Non-pigmented ciliary epithelial cell (primary cell): ENCODE measurements at regions not wholly inside any gene's neighbourhood (a gene's known extent, or its start where the extent isn't known, plus 50 kb on each side); places are given as distances from the start of the nearest gene placed in this dataset.
"Not testable (repeated sequence)": the region's sequence is repeated elsewhere in the genome, so short reads cannot be mapped to it uniquely, and the experiment has no call there.

ENCODE experiments used
- DNase-seq: peaks from one replicate; pipeline ENCODE4 v3.0.0-alpha.2; 2010; ENCODE audit warnings: low read depth

GRCh38 chr7:17396692-17397091 lies 98.2 kb downstream of the AHR start:
- DNase-seq = no peak

GRCh38 chr7:17401791-17402627 lies 103.6 kb downstream of the AHR start:
- DNase-seq = no peak

- no peak for DNase-seq
These were observed 104.3 kb downstream of the AHR start for GRCh38 chr7:17402628-17403278.

DNA sequence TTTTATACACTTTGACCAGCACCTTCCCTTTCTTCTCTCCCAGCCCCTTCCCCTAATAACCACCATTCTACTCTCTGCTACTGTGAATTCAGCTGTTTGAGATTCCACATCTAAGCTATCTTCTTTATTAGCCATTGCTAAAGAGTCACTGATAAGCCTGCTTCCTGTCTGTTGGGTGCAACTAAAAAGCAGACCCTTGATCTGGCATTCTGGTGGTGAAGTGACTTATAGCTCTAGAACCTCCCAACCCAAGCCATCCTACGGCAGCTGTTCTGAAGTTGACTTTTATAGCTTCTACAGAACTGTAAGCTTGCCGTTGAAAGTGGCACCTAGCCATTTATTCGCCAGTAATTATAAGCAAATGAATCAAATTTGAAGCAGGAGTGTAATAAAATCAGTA lies 105.6 kb downstream of the AHR start:
- DNase-seq = no peak

DNA sequence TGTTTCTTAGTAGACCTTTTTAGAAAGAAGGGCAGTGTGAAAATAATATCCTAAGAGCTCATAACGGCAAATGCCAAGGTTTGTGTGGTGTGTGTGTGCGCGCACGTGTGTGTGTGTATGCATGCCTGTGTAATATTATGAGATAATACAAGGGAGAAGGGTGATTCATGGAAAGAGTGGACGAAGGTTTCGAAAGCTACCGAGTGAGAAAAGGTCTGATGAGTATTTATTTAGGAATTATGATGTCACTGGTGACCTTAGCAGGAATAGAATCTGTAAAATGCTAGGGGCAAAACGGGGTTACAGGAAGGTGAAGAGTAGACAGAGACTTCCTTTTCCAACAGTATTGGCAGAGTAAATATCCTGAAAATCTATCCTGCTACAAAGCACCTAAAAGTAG lies 107.3 kb downstream of the AHR start:
- DNase-seq = peak; percentile 93

DNA sequence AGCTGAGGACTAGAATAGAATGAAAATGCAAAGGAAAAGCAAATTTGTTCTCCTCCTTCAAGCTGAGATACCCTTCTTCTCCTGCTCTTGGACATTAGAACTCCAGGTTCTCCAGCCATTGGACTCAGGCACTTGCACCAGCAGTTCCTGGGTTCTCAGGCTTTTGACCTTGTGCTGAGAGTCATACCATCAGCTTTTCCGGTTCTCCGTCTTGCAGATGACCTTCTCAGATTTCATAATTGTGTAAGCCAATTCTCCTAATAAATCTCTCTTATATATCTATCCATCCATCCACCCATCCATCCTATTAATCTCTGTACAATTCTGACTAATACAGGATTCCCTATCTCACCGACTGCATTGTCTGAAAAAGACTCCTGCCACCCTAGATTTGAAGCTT lies 108.3 kb downstream of the AHR start:
- DNase-seq = no peak

- DNase-seq = no peak
These were observed 108.8 kb downstream of the AHR start for GRCh38 chr7:17407229-17407628.

DNA sequence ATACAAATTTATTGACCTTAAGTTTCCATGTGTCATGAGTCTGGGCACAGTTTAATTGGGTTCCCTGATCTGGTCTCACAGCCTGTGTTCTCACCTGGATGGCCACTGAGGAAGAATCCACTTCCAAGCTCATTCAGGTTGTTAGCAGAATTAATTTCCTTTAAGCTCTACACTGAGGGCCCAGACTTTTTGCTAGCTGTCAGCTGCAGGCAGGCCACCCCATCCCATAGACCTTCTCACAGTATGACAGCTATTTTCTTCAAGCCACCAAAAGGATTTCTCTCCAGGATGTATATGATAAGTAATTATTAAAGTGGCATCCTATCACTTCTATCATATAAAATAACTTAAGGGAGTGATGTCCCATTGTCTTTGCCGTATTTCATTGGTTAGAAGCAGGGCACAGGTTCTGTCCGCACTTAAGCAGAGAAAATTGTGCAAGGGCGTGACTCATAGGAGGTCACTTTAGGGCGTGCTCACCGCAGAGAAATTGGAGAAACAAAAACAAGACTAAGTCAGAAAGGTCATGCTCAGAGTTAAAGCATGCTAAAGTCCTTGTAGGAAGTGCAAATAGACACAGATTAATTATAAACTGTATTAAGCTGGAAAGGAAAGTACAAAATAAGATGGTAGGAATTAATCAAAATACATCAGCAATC lies 109.9 kb downstream of the AHR start:
- DNase-seq = peak; percentile 87

- no peak for DNase-seq
These were observed 110.4 kb downstream of the AHR start for GRCh38 chr7:17408904-17409290.

- DNase-seq = no peak
These were observed 113.5 kb downstream of the AHR start for GRCh38 chr7:17411922-17412321.

DNA sequence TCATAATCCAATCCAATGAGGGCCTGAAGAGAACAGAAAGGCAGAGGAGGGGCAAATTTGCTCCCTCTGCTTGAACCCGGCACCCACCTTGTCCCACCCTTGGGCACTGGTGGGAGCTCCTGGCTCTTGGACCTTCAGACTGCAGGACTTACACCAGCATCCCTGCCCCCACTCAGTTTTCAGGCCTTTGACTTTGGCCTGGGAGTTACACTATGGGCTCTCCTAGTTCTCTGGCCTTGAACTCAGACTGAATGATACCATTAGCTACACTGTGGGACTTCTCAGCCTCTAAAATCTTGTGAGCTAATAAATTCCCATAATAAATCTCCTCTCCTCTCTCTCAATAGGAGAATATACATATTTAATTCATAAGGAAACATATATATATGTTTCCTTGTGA lies 114.4 kb downstream of the AHR start:
- no peak for DNase-seq

DNA sequence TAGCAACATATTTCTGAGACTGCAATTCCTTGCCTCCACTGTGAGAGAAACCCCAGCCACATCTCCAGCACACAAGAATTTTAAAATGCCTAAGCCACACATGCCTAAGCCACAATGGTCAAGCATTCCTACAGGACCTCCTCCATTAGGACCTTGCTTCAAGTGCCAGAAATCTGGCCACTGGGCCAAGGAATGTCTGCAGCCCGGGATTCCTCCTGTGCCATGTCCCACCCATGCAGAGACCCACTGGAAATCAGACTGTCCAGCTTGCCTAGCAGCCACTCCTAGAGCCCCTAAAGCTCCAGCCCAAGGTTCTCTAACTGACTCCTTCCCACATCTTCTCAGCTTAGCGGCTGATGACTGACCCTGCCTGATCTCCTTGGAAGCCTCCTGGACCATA lies 117.5 kb downstream of the AHR start:
- DNase-seq = no peak

DNA sequence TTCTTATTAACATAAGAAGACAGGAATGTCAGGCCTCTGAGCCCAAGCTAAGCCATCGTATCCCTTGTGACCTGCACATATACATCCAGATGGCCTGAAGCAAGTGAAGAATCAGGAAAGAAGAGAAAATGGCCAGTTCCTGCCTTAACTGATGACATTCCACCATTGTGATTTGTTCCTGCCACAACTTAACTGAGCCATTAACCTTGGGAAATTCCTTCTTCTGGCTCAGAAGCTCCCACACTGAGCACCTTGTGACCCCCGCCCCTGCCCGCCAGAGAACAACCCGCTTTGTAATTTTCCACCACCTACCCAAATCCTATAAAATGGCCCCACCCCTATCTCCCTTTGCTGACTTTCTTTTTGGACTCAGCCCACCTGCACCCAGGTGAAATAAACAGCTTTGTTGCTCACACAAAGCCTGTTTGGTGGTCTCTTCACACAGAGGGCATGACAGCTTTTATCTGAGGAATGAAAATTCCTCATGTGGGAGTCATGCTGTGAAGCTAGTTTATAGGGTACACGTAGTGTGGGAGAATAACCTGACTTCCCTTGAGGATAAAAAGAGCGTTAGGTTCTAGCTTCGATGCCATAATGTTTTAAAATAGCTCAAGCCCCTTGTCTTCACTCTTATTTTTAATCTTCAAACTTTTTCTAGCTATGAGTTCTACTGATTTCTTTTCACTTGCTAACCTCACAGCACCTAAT lies 122.0 kb downstream of the AHR start:
- DNase-seq = not testable (repeated sequence)

DNA sequence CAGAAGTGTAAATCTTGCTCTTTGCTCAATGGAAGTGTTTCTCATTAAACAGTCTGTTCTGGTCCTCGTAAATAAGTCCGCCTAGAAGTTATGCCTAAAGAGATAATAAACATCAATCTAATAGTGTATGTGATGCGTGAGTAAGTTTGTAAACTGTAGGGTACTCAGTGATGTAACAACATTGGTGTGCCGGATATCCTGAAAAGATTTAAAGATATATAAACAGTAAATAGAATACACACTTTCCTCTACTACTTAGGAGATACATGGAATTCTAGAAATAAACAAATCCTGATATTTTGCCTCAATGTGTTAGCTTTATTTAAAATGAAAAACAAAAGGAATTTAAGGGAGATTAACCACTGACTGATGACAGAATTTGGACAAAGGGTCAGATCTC lies 123.5 kb downstream of the AHR start:
- DNase-seq = no peak

GRCh38 chr7:17422966-17423365 lies 124.5 kb downstream of the AHR start:
- DNase-seq = no peak

DNA sequence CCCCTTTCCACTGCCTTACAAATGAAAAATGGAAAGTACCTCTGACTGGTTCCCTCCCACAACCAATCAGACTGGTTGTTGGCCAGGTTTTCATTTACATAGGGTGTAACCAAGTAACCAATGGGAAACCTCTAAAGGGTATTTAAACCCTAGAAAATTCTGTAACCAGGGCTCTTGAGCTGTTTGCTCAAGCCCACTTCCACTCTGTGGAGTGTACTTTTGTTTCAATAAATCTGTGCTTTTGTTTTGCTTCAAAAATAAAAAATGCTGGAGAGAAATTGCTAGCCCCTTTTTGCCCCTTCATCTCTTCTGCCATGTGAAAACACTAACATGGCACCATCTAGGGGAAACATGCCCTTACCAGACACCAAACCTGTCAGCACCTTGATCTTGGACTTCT lies 129.5 kb downstream of the AHR start:
- no peak for DNase-seq

- DNase-seq = no peak
These were observed 131.1 kb downstream of the AHR start for GRCh38 chr7:17429579-17429978.

DNA sequence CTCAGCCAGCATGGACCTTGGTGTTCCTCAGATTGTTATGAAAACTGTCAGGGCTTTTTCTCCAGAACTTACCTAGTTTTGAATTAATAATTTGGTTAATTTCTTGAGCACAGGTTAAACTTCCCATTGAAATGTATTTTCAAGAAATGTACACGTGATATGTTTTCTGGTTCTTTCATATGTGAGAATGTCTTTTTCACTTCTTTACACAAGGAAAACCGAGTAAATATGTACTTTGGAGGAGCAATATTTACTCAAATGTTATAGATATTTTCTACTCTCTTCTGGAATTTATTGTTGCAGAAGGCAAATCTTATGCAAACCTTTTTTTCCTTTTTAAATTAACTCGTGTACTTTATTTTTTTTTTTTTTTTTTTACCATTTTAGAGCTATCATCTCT lies 134.3 kb downstream of the AHR start:
- DNase-seq = no peak

DNA sequence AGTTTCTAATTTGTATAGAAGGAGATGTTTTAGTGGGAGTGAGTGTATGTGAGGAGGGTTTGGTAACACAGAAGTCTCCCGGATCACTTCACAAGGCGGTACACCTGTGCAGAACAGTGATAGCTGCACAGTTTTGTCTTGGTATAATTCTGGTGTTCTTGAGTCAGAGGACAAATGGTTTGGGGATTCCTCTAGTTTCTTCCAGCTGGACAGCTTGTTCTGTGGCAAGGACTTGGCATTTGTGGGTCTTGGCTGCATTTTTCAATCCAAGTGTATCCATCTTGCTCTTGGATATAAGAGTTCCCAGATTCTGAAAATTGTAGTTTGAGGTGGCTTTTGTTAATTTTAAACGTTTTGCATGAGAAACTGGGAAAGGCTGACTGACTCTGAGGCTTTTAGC lies 135.7 kb downstream of the AHR start:
- no peak for DNase-seq

GRCh38 chr7:17434841-17435692 lies 136.6 kb downstream of the AHR start:
- no peak for DNase-seq

DNA sequence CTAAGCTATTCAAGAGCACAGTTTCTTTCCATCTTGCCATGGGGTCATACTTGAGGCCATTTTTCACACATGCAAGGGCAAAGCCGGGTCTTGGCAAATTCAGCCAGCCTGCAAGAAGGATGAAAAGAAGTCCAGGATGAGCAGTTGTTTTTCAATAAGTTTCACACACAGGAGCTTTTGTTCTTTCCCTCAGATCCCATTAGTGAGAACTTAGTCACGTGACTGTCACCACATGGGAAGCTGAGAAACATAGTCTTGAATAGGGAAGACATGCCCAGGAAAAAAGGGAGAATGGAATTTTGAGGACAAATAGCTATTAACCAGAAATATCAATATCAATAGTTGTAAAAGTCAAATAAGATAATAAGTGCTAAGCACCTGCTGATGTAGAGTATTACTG lies 137.7 kb downstream of the AHR start:
- no peak for DNase-seq

DNA sequence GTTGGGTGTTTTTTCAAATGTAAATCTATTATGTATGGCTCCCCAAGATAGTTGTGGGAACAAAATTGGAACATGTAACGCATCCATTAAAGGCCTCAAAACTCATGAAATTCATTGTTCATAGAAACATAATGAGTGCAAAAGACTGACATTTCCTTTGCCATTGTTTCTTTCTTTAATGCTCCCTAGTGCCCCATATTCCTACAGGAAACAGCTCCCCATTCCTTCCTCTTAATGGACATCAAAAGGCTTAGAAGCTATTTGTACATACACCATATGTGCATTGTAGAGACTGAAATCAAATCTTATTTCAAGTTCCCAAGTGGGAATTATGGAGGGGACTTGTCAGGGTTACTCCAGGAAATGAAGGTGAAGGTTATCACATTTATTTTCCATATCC lies 139.1 kb downstream of the AHR start:
- DNase-seq = no peak
